ENCODE measurements at regions not wholly inside any gene's neighbourhood (a gene's known extent, or its start where the extent isn't known, plus 50 kb on each side); places are given as distances from the start of the nearest gene placed in this dataset.

DNA sequence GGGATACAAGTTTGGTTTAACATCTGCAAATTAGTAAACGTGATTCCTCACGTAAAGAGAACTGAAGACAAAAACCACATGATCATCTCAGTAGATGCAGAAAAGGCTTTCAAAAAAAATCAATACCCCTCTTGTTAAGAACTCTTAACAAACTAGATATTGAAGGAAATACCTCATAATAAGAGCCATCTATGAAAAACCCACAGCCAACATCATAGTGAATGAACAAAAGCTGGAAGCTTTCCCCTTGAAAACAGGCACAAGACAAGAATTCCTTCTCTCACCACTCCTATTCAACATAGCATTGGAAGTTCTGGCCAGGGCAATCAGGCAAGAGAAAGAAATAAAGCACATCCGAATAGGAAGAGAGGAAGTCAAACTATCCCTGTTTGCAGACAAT, 160.5 kb downstream of the CSNK2A3 start:
- no peak overlapping the region for H2AFZ ChIP-seq (ENCODE audit: low read length)
- H3K4me3 ChIP-seq (ENCODE audit: insufficient read depth, low read length), result no peak overlapping the region
- peaks cover 6% of the 10 kb centered on the region for H3K27me3 ChIP-seq (ENCODE audit: insufficient read depth, low read length)
- H3K4me1 ChIP-seq (ENCODE audit: insufficient read depth, low read length), result no peaks in the 10 kb centered on the region
- no peaks in the 10 kb centered on the region for H4K20me1 ChIP-seq (ENCODE audit: insufficient read depth, low read length)
- DNase-seq (ENCODE audit: insufficient read length, low spot score, missing footprints), result no peak
- H3K36me3 ChIP-seq (ENCODE audit: insufficient read depth, low read length), result no peaks in the 10 kb centered on the region
- H3K9me3 ChIP-seq (ENCODE audit: low read depth, low read length), result no peaks in the 10 kb centered on the region
- H3K4me2 ChIP-seq (ENCODE audit: insufficient read depth, low read length), result no peak overlapping the region
- H3K79me2 ChIP-seq (ENCODE audit: insufficient read depth, low read length), result no peaks in the 10 kb centered on the region
- no peak for TF ChIP-seq CTCF (IDR thresholded peaks at IDR 0.05; ENCODE audit: extremely low read depth, low read depth, low read length)
- no peak overlapping the region for H3K27ac ChIP-seq (ENCODE audit: low read depth, low read length)

DNA sequence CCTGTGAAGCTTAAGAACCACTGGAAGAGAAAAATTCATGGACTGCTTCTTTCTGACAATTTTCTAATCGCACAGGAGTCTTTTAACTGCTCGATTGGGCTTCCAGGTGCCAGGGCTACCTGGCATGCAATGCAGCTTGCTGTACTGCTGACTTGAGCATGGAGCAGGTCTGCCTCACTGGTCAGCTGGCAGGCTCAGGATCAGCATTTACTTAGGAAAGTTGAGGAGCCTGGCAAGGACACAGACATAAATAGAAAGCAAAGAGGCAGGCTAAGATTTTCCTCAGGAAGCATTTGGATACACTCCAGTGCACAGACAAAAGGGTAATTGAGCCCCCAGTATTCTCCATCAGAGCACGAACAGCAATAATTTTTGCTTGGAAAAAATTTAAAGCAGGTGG, 163.5 kb downstream of the CSNK2A3 start:
- Histone ChIP-seq H3K27me3 (ENCODE audit: insufficient read depth, low read length) (peaks cover 6% of the 10 kb centered on the region), H3K9me3 (ENCODE audit: low read depth, low read length) (no peaks in the 10 kb centered on the region)
- no peak for TF ChIP-seq CTCF (IDR thresholded peaks at IDR 0.05; ENCODE audit: extremely low read depth, low read depth, low read length)

GRCh38 chr11:11186249-11186648, 166.8 kb downstream of the CSNK2A3 start:
- no peaks in the 10 kb centered on the region for H3K9me3 ChIP-seq (ENCODE audit: low read depth, low read length)
- no peak overlapping the region for H2AFZ ChIP-seq (ENCODE audit: low read length)
- no peaks in the 10 kb centered on the region for H3K79me2 ChIP-seq (ENCODE audit: insufficient read depth, low read length)
- DNase-seq (ENCODE audit: insufficient read length, low spot score, missing footprints), result no peak
- no peak overlapping the region for H3K27ac ChIP-seq (ENCODE audit: low read depth, low read length)
- no peak overlapping the region for H3K4me2 ChIP-seq (ENCODE audit: insufficient read depth, low read length)
- H4K20me1 ChIP-seq (ENCODE audit: insufficient read depth, low read length), result no peaks in the 10 kb centered on the region
- no peaks in the 10 kb centered on the region for H3K36me3 ChIP-seq (ENCODE audit: insufficient read depth, low read length)
- no peak overlapping the region for H3K4me3 ChIP-seq (ENCODE audit: insufficient read depth, low read length)
- no peak for TF ChIP-seq CTCF (IDR thresholded peaks at IDR 0.05; ENCODE audit: extremely low read depth, low read depth, low read length)
- H3K4me1 ChIP-seq (ENCODE audit: insufficient read depth, low read length), result no peaks in the 10 kb centered on the region
- H3K27me3 ChIP-seq (ENCODE audit: insufficient read depth, low read length), result peaks cover 11% of the 10 kb centered on the region

More for the DNA sequence above, 163.5 kb downstream of the CSNK2A3 start:
- DNase-seq (ENCODE audit: insufficient read length, low spot score, missing footprints), result no peak
- Histone ChIP-seq H4K20me1 (ENCODE audit: insufficient read depth, low read length) (no peaks in the 10 kb centered on the region), H3K4me2 (ENCODE audit: insufficient read depth, low read length) (no peak overlapping the region), H3K36me3 (ENCODE audit: insufficient read depth, low read length) (no peaks in the 10 kb centered on the region), H2AFZ (ENCODE audit: low read length) (no peak overlapping the region), H3K4me3 (ENCODE audit: insufficient read depth, low read length) (no peak overlapping the region), H3K27ac (ENCODE audit: low read depth, low read length) (no peak overlapping the region), H3K4me1 (ENCODE audit: insufficient read depth, low read length) (no peaks in the 10 kb centered on the region), H3K79me2 (ENCODE audit: insufficient read depth, low read length) (no peaks in the 10 kb centered on the region)

- no peak overlapping the region for H2AFZ ChIP-seq (ENCODE audit: low read length)
- H3K79me2 ChIP-seq (ENCODE audit: insufficient read depth, low read length), result no peaks in the 10 kb centered on the region
- no peaks in the 10 kb centered on the region for H3K9me3 ChIP-seq (ENCODE audit: low read depth, low read length)
- no peaks in the 10 kb centered on the region for H4K20me1 ChIP-seq (ENCODE audit: insufficient read depth, low read length)
- peaks cover 5% of the 10 kb centered on the region for H3K4me1 ChIP-seq (ENCODE audit: insufficient read depth, low read length)
- H3K36me3 ChIP-seq (ENCODE audit: insufficient read depth, low read length), result no peaks in the 10 kb centered on the region
- no peak for DNase-seq (ENCODE audit: insufficient read length, low spot score, missing footprints)
- H3K27me3 ChIP-seq (ENCODE audit: insufficient read depth, low read length), result peaks cover 6% of the 10 kb centered on the region
- H3K27ac ChIP-seq (ENCODE audit: low read depth, low read length), result no peak overlapping the region
- no peak for TF ChIP-seq CTCF (IDR thresholded peaks at IDR 0.05; ENCODE audit: extremely low read depth, low read depth, low read length)
- no peak overlapping the region for H3K4me3 ChIP-seq (ENCODE audit: insufficient read depth, low read length)
- H3K4me2 ChIP-seq (ENCODE audit: insufficient read depth, low read length), result no peak overlapping the region
Measured at GRCh38 chr11:11182261-11182660, 170.8 kb downstream of the CSNK2A3 start.
